Esophagus squamous epithelium (tissue), 4 donors: ENCODE measurements at regions not wholly inside any gene's neighbourhood (a gene's known extent, or its start where the extent isn't known, plus 50 kb on each side); places are given as distances from the start of the nearest gene placed in this dataset.

ENCODE experiments used
- POLR2A ChIP-seq, 4 donors: fragments of 450-650 bp; IDR thresholded peaks; one replicate each; pipeline ENCODE4 v1.6.1; 2017; ENCODE audit warnings: antibody characterized with exemption in 4 of 4, mild to moderate bottlenecking in 4 of 4, moderate library complexity in 3 of 4
- TF ChIP-seq, protein P1 (sequence below), 6 experiments: fragments of 450-650 bp in 4 of 6; fragments of 200-600 bp in 2 of 6; sonication (generic) in 2 of 6; IDR thresholded peaks; one replicate each; pipeline ENCODE4 v1.5.1; 2016 to 2019; ENCODE audit warnings: antibody characterized with exemption in 6 of 6, mild to moderate bottlenecking in 4 of 6, moderate library complexity in 4 of 6

DNA sequence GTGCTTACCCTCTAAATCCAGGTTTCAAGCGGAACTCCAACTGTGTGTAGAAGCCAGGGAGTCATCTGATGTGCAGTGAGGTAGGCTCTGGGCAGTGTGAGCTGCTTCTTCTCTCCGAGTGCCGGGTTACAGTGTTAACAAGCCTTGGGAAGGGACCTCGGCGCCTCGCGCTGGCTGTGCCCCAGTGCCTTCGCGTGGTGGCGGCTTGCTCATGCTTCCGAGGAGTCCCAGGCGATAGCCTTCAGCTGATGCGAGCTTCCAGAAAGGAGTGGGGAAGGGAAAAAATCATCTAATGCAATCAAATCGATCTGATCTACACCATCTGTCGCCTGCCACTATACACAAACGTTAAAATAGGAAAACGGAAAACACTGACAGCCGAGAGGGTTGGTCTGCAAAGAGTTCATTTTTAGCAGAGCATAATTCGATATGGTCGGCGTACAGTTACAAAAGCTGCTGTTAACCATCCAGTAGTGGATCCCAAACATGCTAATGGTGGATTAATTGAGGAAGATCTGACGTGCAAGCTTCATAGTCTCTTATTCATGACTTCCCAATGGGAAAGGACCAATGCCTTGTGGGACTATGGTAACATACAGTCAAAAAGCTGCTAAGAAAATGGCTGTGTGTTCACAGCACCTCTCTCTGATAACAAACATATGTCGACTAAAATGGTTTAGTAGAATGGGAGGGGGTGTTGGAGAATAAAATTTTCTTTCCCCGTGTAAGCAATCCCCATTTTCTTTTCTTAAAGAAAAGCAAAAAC, 128.7 kb upstream of the DPYD start:
- TF ChIP-seq, protein P1, sequence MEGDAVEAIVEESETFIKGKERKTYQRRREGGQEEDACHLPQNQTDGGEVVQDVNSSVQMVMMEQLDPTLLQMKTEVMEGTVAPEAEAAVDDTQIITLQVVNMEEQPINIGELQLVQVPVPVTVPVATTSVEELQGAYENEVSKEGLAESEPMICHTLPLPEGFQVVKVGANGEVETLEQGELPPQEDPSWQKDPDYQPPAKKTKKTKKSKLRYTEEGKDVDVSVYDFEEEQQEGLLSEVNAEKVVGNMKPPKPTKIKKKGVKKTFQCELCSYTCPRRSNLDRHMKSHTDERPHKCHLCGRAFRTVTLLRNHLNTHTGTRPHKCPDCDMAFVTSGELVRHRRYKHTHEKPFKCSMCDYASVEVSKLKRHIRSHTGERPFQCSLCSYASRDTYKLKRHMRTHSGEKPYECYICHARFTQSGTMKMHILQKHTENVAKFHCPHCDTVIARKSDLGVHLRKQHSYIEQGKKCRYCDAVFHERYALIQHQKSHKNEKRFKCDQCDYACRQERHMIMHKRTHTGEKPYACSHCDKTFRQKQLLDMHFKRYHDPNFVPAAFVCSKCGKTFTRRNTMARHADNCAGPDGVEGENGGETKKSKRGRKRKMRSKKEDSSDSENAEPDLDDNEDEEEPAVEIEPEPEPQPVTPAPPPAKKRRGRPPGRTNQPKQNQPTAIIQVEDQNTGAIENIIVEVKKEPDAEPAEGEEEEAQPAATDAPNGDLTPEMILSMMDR (IDR thresholded peaks at IDR 0.05) = no peak
- no peak for TF ChIP-seq POLR2A (IDR thresholded peaks at IDR 0.05)
